ENCODE measurements at regions not wholly inside any gene's neighbourhood (a gene's known extent, or its start where the extent isn't known, plus 50 kb on each side); places are given as distances from the start of the nearest gene placed in this dataset.

DNA sequence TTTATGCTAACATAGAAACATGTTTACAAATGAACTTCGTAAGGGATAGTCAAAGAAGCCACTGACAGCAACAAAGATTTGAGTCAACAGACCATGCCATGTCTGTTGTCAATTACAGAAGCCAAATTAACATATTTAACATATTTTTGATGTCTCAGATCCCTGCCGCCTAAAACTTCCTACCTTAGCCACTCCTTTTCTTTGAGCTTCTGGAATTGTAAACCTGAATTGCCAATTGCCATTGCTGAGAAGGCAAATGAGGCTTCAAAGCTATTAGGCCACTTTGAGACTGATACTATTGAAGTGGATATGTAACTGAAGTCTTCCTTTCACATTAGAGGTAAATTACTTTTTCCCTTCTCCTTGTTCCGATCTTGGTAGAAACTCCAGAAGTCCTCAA, 66.0 kb upstream of the DSEL start (continued):
- TF ChIP-seq SP1 (IDR thresholded peaks at IDR 0.05; ENCODE audit: low read depth, low read length), result no peak
- no peak for TF ChIP-seq USF2 (IDR thresholded peaks at IDR 0.05; ENCODE audit: low read length)
- no peak for TF ChIP-seq CREB1 (IDR thresholded peaks at IDR 0.05)
- no peak for TF ChIP-seq KDM4A (IDR thresholded peaks at IDR 0.05; ENCODE audit: low read depth, low read length, severe bottlenecking)
- no peak for TF ChIP-seq PHF8 (conservative IDR thresholded peaks at IDR 0.05; ENCODE audit: low read depth, low read length)
- no peak for TF ChIP-seq ASH2L (IDR thresholded peaks at IDR 0.05; ENCODE audit: low read length)
